B cell (primary cell): ENCODE measurements at regions not wholly inside any gene's neighbourhood (a gene's known extent, or its start where the extent isn't known, plus 50 kb on each side); places are given as distances from the start of the nearest gene placed in this dataset.

Experiments used
- ATAC-seq: fragments of 200-7000 bp; cut with Tn5 transposase; one replicate; pipeline ENCODE4 v1.10.0; 2021; ENCODE audit warnings: low read depth, mild to moderate bottlenecking, moderate number of reproducible peaks, moderate library complexity
- CTCF ChIA-PET: fragments of 350-600 bp; sonication (Branson Sonifier 250); formaldehyde crosslinking; loops from one replicate; lab custom pipeline; 2021; ENCODE audit warnings: antibody characterized with exemption, inconsistent platforms; lab: Charles Lee
- POLR2A ChIA-PET: fragments of 350-600 bp; sonication (Branson Sonifier 250); formaldehyde crosslinking; loops from one replicate; lab custom pipeline; 2021; ENCODE audit warnings: antibody characterized with exemption; lab: Charles Lee
- DNase-seq: peaks from one replicate; pipeline ENCODE4 v3.0.0; 2013
- H2AFZ ChIP-seq: 2 replicates; pipeline ENCODE4 v1.6.1; 2012; ENCODE audit warnings: mild to moderate bottlenecking, low read depth, low read length; ENCODE audit not compliant: insufficient read depth, poor library complexity, severe bottlenecking
- H3K27ac ChIP-seq, 2 donors: 1 replicate in 1 of 2; 2 replicates in 1 of 2; pipeline ENCODE4 v1.5.1; 2012 to 2013; ENCODE audit warnings: low read length in 2 of 2, mild to moderate bottlenecking in 2 of 2, moderate library complexity in 1 of 2
- H3K27me3 ChIP-seq, 4 experiments: fragments of 200-600 bp in 1 of 4; sonication (generic) in 1 of 4; replicated peaks in 1 of 4; 1 replicate in 2 of 4; 2 replicates in 2 of 4; pipeline versions ENCODE4 v1.6.1 to v1.7.0; 2013 to 2016; ENCODE audit warnings: low read length in 3 of 4, mild to moderate bottlenecking in 2 of 4, mixed read lengths in 1 of 4, moderate library complexity in 1 of 4; ENCODE audit not compliant: insufficient read depth in 4 of 4, control insufficient read depth in 3 of 4; ENCODE audit errors: control extremely low read depth in 1 of 4
- H3K36me3 ChIP-seq, 2 experiments: replicated peaks in 1 of 2; 1 replicate in 1 of 2; 2 replicates in 1 of 2; pipeline versions ENCODE4 v1.6.1 to v1.7.1; 2013; ENCODE audit warnings: low read length in 1 of 2; ENCODE audit not compliant: insufficient read depth in 2 of 2, control insufficient read depth in 1 of 2; ENCODE audit errors: control extremely low read depth in 1 of 2, extremely low read depth in 1 of 2
- H3K4me1 ChIP-seq, 2 donors: fragments of 200-600 bp in 1 of 2; sonication (generic) in 1 of 2; 1 replicate in 1 of 2; 2 replicates in 1 of 2; pipeline versions ENCODE4 v1.5.1 to v1.6.1; 2013 to 2017; ENCODE audit warnings: low read length in 2 of 2; ENCODE audit not compliant: control insufficient read depth in 2 of 2, insufficient read depth in 2 of 2
- H3K4me2 ChIP-seq: replicated peaks from 2 replicates; pipeline ENCODE3; 2012; ENCODE audit warnings: mild to moderate bottlenecking, low read depth, low read length; ENCODE audit not compliant: poor library complexity, severe bottlenecking
- H3K4me3 ChIP-seq, 5 experiments: fragments of 200-600 bp in 1 of 5; sonication (generic) in 1 of 5; 1 replicate in 3 of 5; 2 replicates in 2 of 5; pipeline versions ENCODE4 v1.5.1 to v1.7.0; 2011 to 2016; ENCODE audit warnings: low read length in 4 of 5, mild to moderate bottlenecking in 4 of 5, low read depth in 2 of 5, control low read depth in 1 of 5, moderate library complexity in 1 of 5; ENCODE audit not compliant: insufficient read depth in 1 of 5; ENCODE audit errors: control extremely low read depth in 1 of 5, extremely low read depth in 1 of 5
- H3K79me2 ChIP-seq: fragments of 200-600 bp; sonication (generic); one replicate; pipeline ENCODE4 v1.6.0; 2016; ENCODE audit warnings: low read length; ENCODE audit not compliant: control insufficient read depth, insufficient read depth
- H3K9ac ChIP-seq: fragments of 200-600 bp; sonication (generic); 2 replicates; pipeline ENCODE4 v1.6.1; 2017; ENCODE audit warnings: mild to moderate bottlenecking, low read length, moderate library complexity
- H3K9me3 ChIP-seq, 3 donors: one replicate each; pipeline versions ENCODE4 v1.6.1 to v1.7.1; 2013; ENCODE audit warnings: low read length in 2 of 3; ENCODE audit not compliant: control insufficient read depth in 2 of 3, insufficient read depth in 1 of 3; ENCODE audit errors: control extremely low read depth in 1 of 3
- H4K20me1 ChIP-seq: 2 replicates; pipeline ENCODE4 v1.6.0; 2012; ENCODE audit warnings: mild to moderate bottlenecking, low read length; ENCODE audit not compliant: insufficient read depth, control insufficient read depth, poor library complexity, severe bottlenecking
- H3K27ac Mint-ChIP-seq: one replicate; pipeline ENCODE4 v1.8.0; 2021; ENCODE audit warnings: mixed read lengths
- H3K27me3 Mint-ChIP-seq: one replicate; pipeline ENCODE4 v1.8.0; 2021; ENCODE audit warnings: mixed read lengths
- H3K4me1 Mint-ChIP-seq: one replicate; pipeline ENCODE4 v1.8.0; 2021; ENCODE audit warnings: mixed read lengths
- H3K4me3 Mint-ChIP-seq: one replicate; pipeline ENCODE4 v1.8.0; 2021; ENCODE audit warnings: mixed read lengths
- H3K9me3 Mint-ChIP-seq: one replicate; pipeline ENCODE4 v1.8.0; 2022; ENCODE audit warnings: mixed read lengths; ENCODE audit not compliant: insufficient read depth
- EZH2 ChIP-seq: IDR thresholded peaks from 2 replicates; pipeline ENCODE4 v1.6.1; 2012; ENCODE audit warnings: borderline replicate concordance, low read depth, mild to moderate bottlenecking, moderate library complexity, low read length; ENCODE audit not compliant: insufficient read depth, poor library complexity, severe bottlenecking
- WGBS: methylation state at CpG from one replicate; pipeline ENCODE4 v1.1.5; 2013; ENCODE audit warnings: missing lambda C conversion rate; ENCODE audit not compliant: insufficient coverage; 5-methylcytosine and 5-hydroxymethylcytosine counted together
- intact Hi-C: fragments of 100-400 bp; cut with micrococcal nuclease; formaldehyde crosslinking; loops from one replicate; pipeline ENCODE4 v1.10.0; 2022
- TF ChIP-seq, protein P1 (sequence below): fragments of 200-600 bp; IDR thresholded peaks from one replicate; pipeline ENCODE4 v1.8.0; 2022; ENCODE audit warnings: antibody characterized with exemption, mild to moderate bottlenecking

DNA sequence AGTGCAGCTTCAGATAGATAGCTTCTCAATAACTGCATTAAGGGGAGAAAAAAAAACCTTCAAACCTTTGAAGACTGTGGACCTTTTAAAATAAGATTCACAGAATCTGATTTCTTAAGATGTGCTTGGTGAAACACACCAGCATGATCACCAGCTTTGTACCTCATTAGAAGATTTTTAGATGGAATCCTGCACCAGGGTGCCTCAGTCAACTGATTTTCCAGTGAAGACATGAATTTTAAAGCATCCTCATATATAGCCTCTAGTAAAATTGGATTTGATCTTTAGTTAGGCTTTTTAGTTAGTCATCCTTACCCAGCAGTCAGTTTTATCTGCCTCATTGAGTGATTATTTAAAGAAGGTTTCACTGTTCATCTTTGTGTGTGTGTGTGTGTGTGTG lies 208.6 kb upstream of the DEPDC1 start:
- H4K20me1 ChIP-seq = no peaks in the 10 kb centered on the region
- no peak overlapping the region for H3K4me2 ChIP-seq
- H3K9me3 ChIP-seq = peaks cover 0 to 9% (median 8%) of the 10 kb centered on the region in 3 donors
- H3K4me3 ChIP-seq = no peak overlapping the region
- H3K79me2 ChIP-seq = no peaks in the 10 kb centered on the region
- H3K27me3 ChIP-seq = no peaks in the 10 kb centered on the region
- intact Hi-C loops = no loop called here
- ChIA-PET CTCF (no interaction called here), POLR2A (no interaction called here)
- no peaks in the 10 kb centered on the region for H3K27me3 Mint-ChIP-seq
- DNase-seq (no peak), ATAC-seq (no peak)
- H3K27ac Mint-ChIP-seq = no peak overlapping the region
- no peak overlapping the region for H3K4me3 Mint-ChIP-seq
- no peaks in the 10 kb centered on the region for H3K4me1 Mint-ChIP-seq
- no peaks in the 10 kb centered on the region for H3K36me3 ChIP-seq
- H3K27ac ChIP-seq = no peak overlapping the region
- no peaks in the 10 kb centered on the region for H3K4me1 ChIP-seq
- no peak for TF ChIP-seq EZH2
- TF ChIP-seq, protein P1, sequence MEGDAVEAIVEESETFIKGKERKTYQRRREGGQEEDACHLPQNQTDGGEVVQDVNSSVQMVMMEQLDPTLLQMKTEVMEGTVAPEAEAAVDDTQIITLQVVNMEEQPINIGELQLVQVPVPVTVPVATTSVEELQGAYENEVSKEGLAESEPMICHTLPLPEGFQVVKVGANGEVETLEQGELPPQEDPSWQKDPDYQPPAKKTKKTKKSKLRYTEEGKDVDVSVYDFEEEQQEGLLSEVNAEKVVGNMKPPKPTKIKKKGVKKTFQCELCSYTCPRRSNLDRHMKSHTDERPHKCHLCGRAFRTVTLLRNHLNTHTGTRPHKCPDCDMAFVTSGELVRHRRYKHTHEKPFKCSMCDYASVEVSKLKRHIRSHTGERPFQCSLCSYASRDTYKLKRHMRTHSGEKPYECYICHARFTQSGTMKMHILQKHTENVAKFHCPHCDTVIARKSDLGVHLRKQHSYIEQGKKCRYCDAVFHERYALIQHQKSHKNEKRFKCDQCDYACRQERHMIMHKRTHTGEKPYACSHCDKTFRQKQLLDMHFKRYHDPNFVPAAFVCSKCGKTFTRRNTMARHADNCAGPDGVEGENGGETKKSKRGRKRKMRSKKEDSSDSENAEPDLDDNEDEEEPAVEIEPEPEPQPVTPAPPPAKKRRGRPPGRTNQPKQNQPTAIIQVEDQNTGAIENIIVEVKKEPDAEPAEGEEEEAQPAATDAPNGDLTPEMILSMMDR = no peak
- no peak overlapping the region for H2AFZ ChIP-seq
- H3K9ac ChIP-seq = no peak overlapping the region
- peaks cover 3% of the 10 kb centered on the region for H3K9me3 Mint-ChIP-seq

DNA sequence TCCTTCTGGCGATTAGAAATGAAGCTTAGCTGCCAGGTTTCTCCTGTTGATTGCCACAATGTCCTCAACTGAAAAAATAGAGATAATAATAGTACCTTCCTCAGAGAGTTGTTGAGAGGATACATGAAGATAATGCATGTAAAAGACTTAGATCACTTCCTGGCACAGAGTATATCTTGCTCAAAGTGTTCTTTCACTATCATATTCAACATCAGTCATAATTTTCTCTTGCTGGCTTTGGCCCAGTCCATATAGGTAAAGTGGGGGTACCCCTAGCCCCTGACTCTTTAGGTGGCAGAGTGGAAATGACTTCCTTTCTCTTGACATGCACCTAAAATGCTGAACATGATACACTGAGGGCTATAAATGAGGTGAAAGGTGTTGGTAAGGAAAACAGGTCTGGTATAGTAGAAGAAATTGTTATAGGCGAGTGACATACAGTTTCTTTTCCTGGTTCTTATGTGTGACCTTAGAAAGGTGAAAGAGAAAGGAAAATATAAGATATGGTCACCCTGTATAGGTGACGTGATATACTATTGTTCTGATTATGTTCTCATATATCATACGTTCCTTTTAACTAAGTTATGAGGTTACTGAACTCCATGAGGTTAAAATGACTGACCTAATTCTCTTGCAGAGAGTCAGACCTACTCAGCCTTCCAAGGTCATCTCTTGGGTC lies 209.9 kb upstream of the DEPDC1 start:
- Mint-ChIP-seq H3K4me1 (no peaks in the 10 kb centered on the region), H3K9me3 (peaks cover 6% of the 10 kb centered on the region), H3K27ac (no peak overlapping the region), H3K4me3 (no peak overlapping the region), H3K27me3 (no peaks in the 10 kb centered on the region)
- Histone ChIP-seq H3K4me1 (no peaks in the 10 kb centered on the region), H3K27me3 (no peaks in the 10 kb centered on the region), H3K4me2 (no peak overlapping the region), H3K4me3 (no peak overlapping the region), H4K20me1 (no peaks in the 10 kb centered on the region), H3K79me2 (no peaks in the 10 kb centered on the region), H2AFZ (no peak overlapping the region), H3K27ac (no peak overlapping the region), H3K36me3 (no peaks in the 10 kb centered on the region), H3K9me3 (peaks cover 0 to 9% (median 8%) of the 10 kb centered on the region in 3 donors), H3K9ac (no peak overlapping the region)
- TF ChIP-seq EZH2 = no peak
- TF ChIP-seq, protein P1 = no peak
- ChIA-PET CTCF (no interaction called here), POLR2A (no interaction called here)
- ATAC-seq (no peak), DNase-seq (no peak)
- WGBS = 63% methylated on average over 1 of the region's 4 CpGs
- intact Hi-C loops = no loop called here
